Caco-2 (cell line): ENCODE measurements at regions not wholly inside any gene's neighbourhood (a gene's known extent, or its start where the extent isn't known, plus 50 kb on each side); places are given as distances from the start of the nearest gene placed in this dataset.

Experiments
- BruUV-seq: library from RNA; stranded (reverse); fragments of 400-500 nt; replicated peaks from 2 replicates; lab custom pipeline; 2021; lab: Mats Ljungman, UMichigan
- CTCF ChIA-PET: fragments of 300-600 bp; sonication (Branson Sonifier 250); formaldehyde crosslinking; loops from one replicate; lab custom pipeline; 2022; ENCODE audit warnings: antibody characterized with exemption; lab: Charles Lee
- POLR2A ChIA-PET: fragments of 300-600 bp; sonication (Branson Sonifier 250); formaldehyde crosslinking; loops from one replicate; lab custom pipeline; 2022; ENCODE audit warnings: antibody characterized with exemption; lab: Charles Lee
- DNase-seq, 2 experiments: peaks; one replicate each; pipeline versions ENCODE4 v3.0.0 to v3.0.0-alpha.2; 2020 to 2022
- H3K27me3 ChIP-seq: replicated peaks from 2 replicates; pipeline ENCODE4 v1.6.0; 2011; ENCODE audit warnings: low read length; ENCODE audit not compliant: control insufficient read depth, insufficient read depth
- H3K36me3 ChIP-seq: 2 replicates; pipeline ENCODE4 v1.5.1; 2011; ENCODE audit warnings: low read length; ENCODE audit not compliant: control insufficient read depth, insufficient read depth
- H3K4me1 ChIP-seq: fragments of 250-450 bp; sonication (Bioruptor Pico); 2 replicates; pipeline ENCODE4 v1.5.1; 2020; ENCODE audit warnings: mild to moderate bottlenecking
- H3K4me3 ChIP-seq: 2 replicates; pipeline ENCODE4 v1.5.1; 2011; ENCODE audit warnings: low read depth, mild to moderate bottlenecking, control low read depth, low read length
- H3K9me3 ChIP-seq: fragments of 250-450 bp; sonication (Bioruptor Pico); 2 replicates; pipeline ENCODE4 v1.5.1; 2020; ENCODE audit warnings: mild to moderate bottlenecking, moderate library complexity
- H3K27ac Mint-ChIP-seq: one replicate; pipeline ENCODE4 v1.8.0; 2022; ENCODE audit warnings: mixed read lengths; ENCODE audit not compliant: unreplicated experiment
- H3K27me3 Mint-ChIP-seq: one replicate; pipeline ENCODE4 v1.8.0; 2022; ENCODE audit warnings: mixed read lengths; ENCODE audit not compliant: insufficient read depth, unreplicated experiment
- H3K36me3 Mint-ChIP-seq: one replicate; pipeline ENCODE4 v1.8.0; 2022; ENCODE audit warnings: mild to moderate bottlenecking, mixed read lengths; ENCODE audit not compliant: insufficient read depth, unreplicated experiment
- H3K4me1 Mint-ChIP-seq: one replicate; pipeline ENCODE4 v1.8.0; 2022; ENCODE audit warnings: low read depth, mixed read lengths; ENCODE audit not compliant: unreplicated experiment
- H3K4me3 Mint-ChIP-seq: one replicate; pipeline ENCODE4 v1.8.0; 2022; ENCODE audit warnings: mild to moderate bottlenecking, moderate library complexity, mixed read lengths; ENCODE audit not compliant: unreplicated experiment
- H3K9me3 Mint-ChIP-seq: one replicate; pipeline ENCODE4 v1.8.0; 2022; ENCODE audit warnings: mixed read lengths; ENCODE audit not compliant: unreplicated experiment
- CTCF ChIP-seq, 2 experiments: fragments of 200-600 bp in 1 of 2; IDR thresholded peaks; 1 replicate in 1 of 2; 2 replicates in 1 of 2; pipeline versions ENCODE4 v1.5.1 to v1.8.0; 2011 to 2022; ENCODE audit warnings: antibody characterized with exemption in 1 of 2, control low read depth in 1 of 2, inconsistent platforms in 1 of 2, low read depth in 1 of 2, low read length in 1 of 2, mild to moderate bottlenecking in 1 of 2, moderate library complexity in 1 of 2; ENCODE audit not compliant: insufficient read depth in 1 of 2, severe bottlenecking in 1 of 2, unreplicated experiment in 1 of 2
- intact Hi-C: fragments of 100-400 bp; cut with micrococcal nuclease; formaldehyde crosslinking; loops from one replicate; pipeline ENCODE4 v1.10.0; 2022; ENCODE audit not compliant: unreplicated experiment

GRCh38 chr18:70506511-70506910 lies 217.7 kb downstream of the SOCS6 start:
- intact Hi-C loops, result no loop called here
- Mint-ChIP-seq H3K27ac (no peak overlapping the region), H3K9me3 (no peaks in the 10 kb centered on the region), H3K4me3 (no peak overlapping the region), H3K27me3 (peaks cover 7% of the 10 kb centered on the region), H3K4me1 (no peaks in the 10 kb centered on the region), H3K36me3 (no peaks in the 10 kb centered on the region)
- POLR2A ChIA-PET, result no interaction called here
- no TSS peak for BruUV-seq
- no peaks in the 10 kb centered on the region for H3K9me3 ChIP-seq
- H3K4me1 ChIP-seq, result no peaks in the 10 kb centered on the region
- no peak overlapping the region for H3K4me3 ChIP-seq
- CTCF ChIA-PET, result no interaction called here
- DNase-seq, result no peak
- TF ChIP-seq CTCF (IDR thresholded peaks at IDR 0.05; ENCODE audit: insufficient read depth in 1 of 2, low read depth in 1 of 2, low read length in 1 of 2, severe bottlenecking in 1 of 2, unreplicated experiment in 1 of 2), result no peak
- H3K36me3 ChIP-seq, result no peaks in the 10 kb centered on the region
- no peaks in the 10 kb centered on the region for H3K27me3 ChIP-seq

DNA sequence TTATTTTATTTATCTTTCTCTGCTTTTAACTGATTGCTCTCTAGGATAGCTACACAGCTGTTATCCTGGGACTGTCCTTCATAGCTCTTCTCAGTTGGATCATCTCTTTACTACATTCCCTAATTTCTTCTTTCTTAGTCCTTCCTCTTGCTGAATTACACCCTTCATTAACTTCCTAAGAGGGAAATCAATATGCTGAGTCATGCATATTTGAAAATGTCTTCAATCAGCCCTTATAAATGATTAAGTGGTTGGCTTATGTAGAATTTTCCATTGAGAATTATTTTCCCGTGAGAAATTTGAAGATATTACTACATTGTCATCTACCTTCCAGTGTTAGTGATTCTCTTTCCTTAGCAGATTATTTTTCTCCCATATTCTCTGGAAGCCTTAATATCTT lies 214.2 kb downstream of the SOCS6 start:
- no peaks in the 10 kb centered on the region for H3K4me1 Mint-ChIP-seq
- no TSS peak for BruUV-seq

DNA sequence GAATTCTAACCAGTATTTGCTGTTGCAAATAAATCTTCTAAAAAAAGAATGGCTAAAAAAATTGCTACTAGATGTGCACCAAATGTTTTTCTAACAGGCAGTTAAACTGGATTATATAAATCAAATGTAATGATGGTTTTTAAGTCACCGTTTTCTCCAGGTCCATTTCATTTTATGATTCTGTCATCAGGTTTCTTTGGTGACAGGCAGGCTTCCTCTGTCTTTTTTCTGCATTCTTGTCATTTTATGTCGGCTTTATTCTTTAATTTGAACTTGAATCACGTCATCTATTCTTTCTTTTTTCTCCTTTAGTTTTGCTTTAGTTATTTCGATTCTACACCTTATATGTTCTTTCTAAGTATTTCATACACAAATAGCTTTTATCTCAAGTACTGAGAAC lies 212.5 kb downstream of the SOCS6 start:
- POLR2A ChIA-PET, result no interaction called here
- intact Hi-C loops, result no loop called here
- peaks cover 12% of the 10 kb centered on the region for H3K27me3 Mint-ChIP-seq
- no peaks in the 10 kb centered on the region for H3K9me3 ChIP-seq
- no peak overlapping the region for H3K4me3 Mint-ChIP-seq
- H3K4me3 ChIP-seq, result no peak overlapping the region
- no peak for DNase-seq
- no peak overlapping the region for H3K27ac Mint-ChIP-seq
- H3K4me1 Mint-ChIP-seq, result no peaks in the 10 kb centered on the region
- no peaks in the 10 kb centered on the region for H3K36me3 Mint-ChIP-seq
- no TSS peak for BruUV-seq
- no peaks in the 10 kb centered on the region for H3K36me3 ChIP-seq
- no peaks in the 10 kb centered on the region for H3K27me3 ChIP-seq
- no peak for TF ChIP-seq CTCF (IDR thresholded peaks at IDR 0.05; ENCODE audit: insufficient read depth in 1 of 2, low read depth in 1 of 2, low read length in 1 of 2, severe bottlenecking in 1 of 2, unreplicated experiment in 1 of 2)
- no peaks in the 10 kb centered on the region for H3K9me3 Mint-ChIP-seq
- H3K4me1 ChIP-seq, result no peaks in the 10 kb centered on the region
- CTCF ChIA-PET, result no interaction called here

More for the DNA sequence above, 214.2 kb downstream of the SOCS6 start:
- no peaks in the 10 kb centered on the region for H3K4me1 ChIP-seq
- no peak overlapping the region for H3K27ac Mint-ChIP-seq
- ChIA-PET POLR2A (no interaction called here), CTCF (no interaction called here)
- H3K9me3 ChIP-seq, result no peaks in the 10 kb centered on the region
- peaks cover 8% of the 10 kb centered on the region for H3K27me3 Mint-ChIP-seq
- no peak overlapping the region for H3K4me3 Mint-ChIP-seq
- no peaks in the 10 kb centered on the region for H3K9me3 Mint-ChIP-seq
- intact Hi-C loops, result no loop called here
- H3K36me3 Mint-ChIP-seq, result no peaks in the 10 kb centered on the region
- no peaks in the 10 kb centered on the region for H3K36me3 ChIP-seq
- no peaks in the 10 kb centered on the region for H3K27me3 ChIP-seq
- H3K4me3 ChIP-seq, result no peak overlapping the region
- no peak for TF ChIP-seq CTCF (IDR thresholded peaks at IDR 0.05; ENCODE audit: insufficient read depth in 1 of 2, low read depth in 1 of 2, low read length in 1 of 2, severe bottlenecking in 1 of 2, unreplicated experiment in 1 of 2)
- DNase-seq, result no peak
